ENCODE measurements at regions not wholly inside any gene's neighbourhood (a gene's known extent, or its start where the extent isn't known, plus 50 kb on each side); places are given as distances from the start of the nearest gene placed in this dataset.

DNA sequence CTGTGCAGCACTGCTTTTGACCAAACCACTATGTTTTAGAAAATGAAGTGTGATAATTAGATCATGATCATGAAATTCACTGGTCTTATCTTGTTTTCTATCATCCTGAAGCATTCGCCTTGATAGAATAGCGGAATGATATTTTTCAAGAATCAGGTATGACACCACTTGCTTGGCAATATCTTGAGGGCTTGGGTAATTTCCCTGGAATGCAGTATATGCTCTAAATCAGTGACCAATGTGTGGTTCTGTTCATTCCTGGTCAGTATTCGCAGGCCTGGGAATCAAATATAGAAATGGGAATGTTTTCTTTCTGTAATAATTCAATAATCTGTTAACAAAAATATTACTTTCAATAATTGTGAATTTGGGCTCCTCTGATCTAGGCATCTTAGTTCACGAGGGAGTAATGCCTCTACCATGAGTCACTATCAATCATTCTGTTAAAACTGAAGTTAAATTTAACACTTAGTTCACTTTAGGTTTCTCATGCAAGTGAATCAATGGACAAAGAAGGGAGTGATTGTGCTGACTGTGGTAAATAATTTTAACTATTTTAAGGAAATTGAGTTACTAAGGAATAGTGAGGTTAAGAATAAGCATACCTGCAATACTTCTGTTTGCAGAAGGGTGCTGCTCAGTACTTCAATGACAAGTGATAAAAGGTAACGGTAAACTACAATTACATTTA lies 137.9 kb downstream of the PCDH20 start (continued):
- no peak for TF ChIP-seq NRF1 (IDR thresholded peaks at IDR 0.05; ENCODE audit: low read depth, low read length)
- no peak for TF ChIP-seq KDM1A (IDR thresholded peaks at IDR 0.05; ENCODE audit: borderline replicate concordance, low read length)
- TF ChIP-seq RBBP5 (IDR thresholded peaks at IDR 0.05; ENCODE audit: borderline replicate concordance, low read depth, low read length), result no peak
